BE2C (cell line): ENCODE measurements at regions not wholly inside any gene's neighbourhood (a gene's known extent, or its start where the extent isn't known, plus 50 kb on each side); places are given as distances from the start of the nearest gene placed in this dataset.
"Not testable (repeated sequence)": the region's sequence is repeated elsewhere in the genome, so short reads cannot be mapped to it uniquely, and the experiment has no call there.

Experiments used
- DNase-seq: peaks from one replicate; pipeline ENCODE4 v3.0.0-alpha.2; 2020
- H3K27me3 ChIP-seq: fragments of 250-450 bp; sonication (Bioruptor Pico); 2 replicates; pipeline ENCODE4 v1.5.1; 2020; ENCODE audit warnings: mild to moderate bottlenecking
- H3K36me3 ChIP-seq: fragments of 250-450 bp; sonication (Bioruptor Pico); 2 replicates; pipeline ENCODE4 v1.5.1; 2020; ENCODE audit warnings: mild to moderate bottlenecking
- H3K4me1 ChIP-seq: fragments of 250-450 bp; sonication (Bioruptor Pico); 2 replicates; pipeline ENCODE4 v1.5.1; 2020
- H3K4me3 ChIP-seq: 2 replicates; pipeline ENCODE4 v1.5.1; 2011; ENCODE audit warnings: low read depth, low read length
- H3K9me3 ChIP-seq: fragments of 250-450 bp; sonication (Bioruptor Pico); 2 replicates; pipeline ENCODE4 v1.5.1; 2020
- TF ChIP-seq, protein P1 (sequence below): IDR thresholded peaks from 2 replicates; pipeline ENCODE4 v1.5.1; 2012; ENCODE audit warnings: mild to moderate bottlenecking, low read depth, low read length

DNA sequence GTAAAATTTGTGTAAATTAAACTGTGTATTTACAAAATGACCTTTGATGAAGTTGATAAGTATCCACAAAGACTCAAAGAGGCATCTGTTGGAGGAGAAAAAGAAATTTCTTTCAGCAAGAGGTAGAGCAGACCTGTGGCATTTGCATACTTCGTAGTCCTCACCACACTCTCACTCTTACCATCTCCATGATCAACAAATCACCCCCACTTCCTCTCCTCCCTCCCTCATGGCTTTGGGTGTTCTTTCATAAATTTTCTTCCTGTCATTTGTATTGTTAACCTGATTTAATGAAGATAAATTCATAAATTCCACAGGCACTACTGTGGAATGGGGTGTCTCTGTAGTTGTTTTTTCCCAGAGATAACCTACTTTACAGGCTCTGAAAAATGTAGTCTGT lies 366.5 kb downstream of the ZNF674 start:
- no peak overlapping the region for H3K4me3 ChIP-seq
- H3K4me1 ChIP-seq: no peaks in the 10 kb centered on the region
- H3K27me3 ChIP-seq: no peaks in the 10 kb centered on the region
- no peaks in the 10 kb centered on the region for H3K36me3 ChIP-seq
- no peak for DNase-seq
- H3K9me3 ChIP-seq: no peaks in the 10 kb centered on the region
- TF ChIP-seq, protein P1, sequence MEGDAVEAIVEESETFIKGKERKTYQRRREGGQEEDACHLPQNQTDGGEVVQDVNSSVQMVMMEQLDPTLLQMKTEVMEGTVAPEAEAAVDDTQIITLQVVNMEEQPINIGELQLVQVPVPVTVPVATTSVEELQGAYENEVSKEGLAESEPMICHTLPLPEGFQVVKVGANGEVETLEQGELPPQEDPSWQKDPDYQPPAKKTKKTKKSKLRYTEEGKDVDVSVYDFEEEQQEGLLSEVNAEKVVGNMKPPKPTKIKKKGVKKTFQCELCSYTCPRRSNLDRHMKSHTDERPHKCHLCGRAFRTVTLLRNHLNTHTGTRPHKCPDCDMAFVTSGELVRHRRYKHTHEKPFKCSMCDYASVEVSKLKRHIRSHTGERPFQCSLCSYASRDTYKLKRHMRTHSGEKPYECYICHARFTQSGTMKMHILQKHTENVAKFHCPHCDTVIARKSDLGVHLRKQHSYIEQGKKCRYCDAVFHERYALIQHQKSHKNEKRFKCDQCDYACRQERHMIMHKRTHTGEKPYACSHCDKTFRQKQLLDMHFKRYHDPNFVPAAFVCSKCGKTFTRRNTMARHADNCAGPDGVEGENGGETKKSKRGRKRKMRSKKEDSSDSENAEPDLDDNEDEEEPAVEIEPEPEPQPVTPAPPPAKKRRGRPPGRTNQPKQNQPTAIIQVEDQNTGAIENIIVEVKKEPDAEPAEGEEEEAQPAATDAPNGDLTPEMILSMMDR: no peak

DNA sequence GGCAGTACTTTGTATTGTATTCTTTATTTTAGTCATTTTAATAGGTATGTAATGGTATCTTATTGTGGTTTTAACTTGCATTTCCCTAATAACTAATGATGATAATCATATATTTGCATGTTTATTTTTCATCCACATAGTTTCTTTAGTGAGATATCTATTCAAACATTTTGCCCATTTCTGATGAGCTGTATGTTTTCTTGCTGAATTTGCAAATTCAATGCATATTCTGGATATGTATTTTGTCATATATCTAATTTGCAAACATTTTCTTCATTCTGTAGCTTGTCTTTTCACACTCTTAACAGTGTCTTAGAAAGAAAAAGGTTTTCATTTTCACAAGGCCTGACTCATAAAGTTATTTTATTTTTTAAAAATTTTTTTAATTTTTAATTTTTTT lies 372.1 kb downstream of the ZNF674 start:
- no peaks in the 10 kb centered on the region for H3K4me1 ChIP-seq
- H3K4me3 ChIP-seq: no peak overlapping the region
- no peak for DNase-seq

DNA sequence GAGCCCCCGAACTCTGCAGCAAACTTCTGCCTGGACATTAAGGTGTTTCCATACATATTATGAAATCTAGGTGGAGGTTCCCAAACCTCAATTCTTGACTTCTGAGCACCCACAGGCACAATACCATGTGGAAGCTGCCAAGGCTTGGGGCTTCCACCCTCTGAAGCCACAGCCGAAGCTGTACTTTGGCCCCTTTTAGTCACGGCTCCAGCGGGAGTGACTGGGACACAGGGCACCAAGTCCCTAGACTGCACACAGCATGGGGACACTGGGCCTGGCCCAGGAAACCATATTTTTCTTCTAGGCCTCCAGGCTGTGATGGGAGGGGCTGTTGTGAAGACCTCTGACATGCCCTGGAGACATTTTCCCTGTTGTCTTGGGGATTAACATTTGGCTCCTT lies 373.8 kb downstream of the ZNF674 start:
- H3K36me3 ChIP-seq, H3K4me3 ChIP-seq, H3K4me1 ChIP-seq, DNase-seq, H3K27me3 ChIP-seq, H3K9me3 ChIP-seq: not testable (repeated sequence)

More for the DNA sequence above, 372.1 kb downstream of the ZNF674 start:
- TF ChIP-seq, protein P1: no peak
- no peaks in the 10 kb centered on the region for H3K9me3 ChIP-seq
- no peaks in the 10 kb centered on the region for H3K27me3 ChIP-seq
- no peaks in the 10 kb centered on the region for H3K36me3 ChIP-seq

DNA sequence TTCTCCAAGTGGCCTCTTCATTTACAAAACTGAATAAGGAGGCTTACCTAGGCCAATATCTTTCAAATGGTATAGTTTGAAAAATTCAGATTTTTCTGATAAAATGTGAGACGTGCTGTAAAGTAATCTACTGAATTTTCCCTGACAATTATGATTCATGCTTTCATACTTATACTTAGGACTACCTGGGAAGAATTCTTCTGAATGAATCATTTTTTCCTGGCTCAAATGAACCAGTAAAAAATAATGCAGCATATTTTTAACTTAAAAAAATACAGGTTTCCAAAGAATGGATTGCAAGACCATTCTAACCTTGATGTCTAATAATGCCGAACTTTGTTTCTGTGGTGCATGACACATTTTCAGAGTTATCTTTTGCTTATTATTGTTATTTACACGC lies 375.4 kb downstream of the ZNF674 start:
- TF ChIP-seq, protein P1: no peak
- Histone ChIP-seq H3K27me3 (no peaks in the 10 kb centered on the region), H3K36me3 (no peaks in the 10 kb centered on the region), H3K4me1 (no peaks in the 10 kb centered on the region), H3K4me3 (no peak overlapping the region), H3K9me3 (no peaks in the 10 kb centered on the region)
- DNase-seq: no peak

DNA sequence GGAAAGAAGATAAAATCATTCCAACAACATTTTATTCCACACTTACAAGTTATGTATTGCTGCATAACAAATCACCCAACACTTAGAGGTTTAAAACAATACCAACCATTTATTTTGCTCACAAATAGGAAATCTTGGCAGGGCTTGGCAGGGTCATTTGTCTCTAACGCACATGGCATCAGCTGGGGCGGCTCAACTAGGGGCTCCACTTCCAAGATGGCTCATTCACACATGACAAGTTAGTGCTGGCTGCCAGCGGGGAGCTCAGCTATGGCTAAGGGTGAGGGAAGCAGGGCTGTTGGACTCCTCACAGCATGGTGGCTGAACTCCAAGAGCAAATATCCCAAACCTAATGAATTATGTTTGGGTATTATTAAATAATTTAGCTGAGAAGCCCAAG lies 377.0 kb downstream of the ZNF674 start:
- H3K36me3 ChIP-seq: no peaks in the 10 kb centered on the region
- no peaks in the 10 kb centered on the region for H3K4me1 ChIP-seq
- no peaks in the 10 kb centered on the region for H3K27me3 ChIP-seq
- no peak overlapping the region for H3K4me3 ChIP-seq
- no peak for DNase-seq
- TF ChIP-seq, protein P1: no peak
- no peaks in the 10 kb centered on the region for H3K9me3 ChIP-seq

DNA sequence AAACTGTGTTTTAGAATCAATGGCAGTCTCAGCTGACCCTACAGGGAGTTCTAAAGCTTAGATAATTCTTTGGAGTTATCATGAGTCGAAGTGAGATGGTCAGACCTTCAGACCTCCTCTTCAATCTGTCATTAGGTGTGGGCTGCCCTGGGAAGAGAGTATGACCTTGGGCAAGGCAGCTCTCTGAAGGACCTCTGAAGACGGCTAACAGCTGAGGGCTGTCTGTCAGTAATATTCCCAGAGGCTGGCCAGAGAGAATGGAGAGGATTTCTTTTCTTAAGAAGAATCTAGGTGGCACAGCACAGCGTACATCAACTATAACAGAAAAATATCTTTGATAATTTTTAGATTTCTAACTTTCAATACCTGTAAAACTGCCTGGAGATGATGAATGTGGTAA lies 379.4 kb downstream of the ZNF674 start:
- Histone ChIP-seq H3K9me3 (no peaks in the 10 kb centered on the region), H3K4me1 (no peaks in the 10 kb centered on the region), H3K4me3 (no peak overlapping the region), H3K27me3 (no peaks in the 10 kb centered on the region), H3K36me3 (no peaks in the 10 kb centered on the region)
- no peak for DNase-seq
- TF ChIP-seq, protein P1: no peak

DNA sequence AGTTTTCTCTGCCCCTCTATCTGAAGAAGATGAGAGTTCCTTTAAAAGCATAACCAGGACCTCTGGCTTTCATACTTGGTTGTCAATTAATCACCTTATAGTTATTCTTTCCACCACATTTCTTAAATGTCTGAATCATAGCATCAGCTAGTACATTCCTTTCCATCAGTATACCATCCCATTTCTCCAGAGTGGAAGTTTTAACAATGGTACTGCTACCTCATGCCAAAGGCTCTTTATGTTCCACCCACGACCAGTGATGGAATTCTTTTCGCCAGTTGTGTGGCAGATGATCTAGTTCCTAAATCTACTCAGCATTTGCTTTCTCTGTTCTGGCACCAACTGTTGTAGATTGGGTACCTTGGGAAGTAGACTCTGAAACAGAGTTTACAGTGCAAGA lies 379.8 kb downstream of the ZNF674 start:
- Histone ChIP-seq H3K27me3 (no peaks in the 10 kb centered on the region), H3K4me1 (no peaks in the 10 kb centered on the region), H3K36me3 (no peaks in the 10 kb centered on the region), H3K9me3 (no peaks in the 10 kb centered on the region), H3K4me3 (no peak overlapping the region)
- TF ChIP-seq, protein P1: no peak
- no peak for DNase-seq
